B cell (primary cell): ENCODE measurements at regions not wholly inside any gene's neighbourhood (a gene's known extent, or its start where the extent isn't known, plus 50 kb on each side); places are given as distances from the start of the nearest gene placed in this dataset.

Experiments
- ATAC-seq: fragments of 200-7000 bp; cut with Tn5 transposase; one replicate; pipeline ENCODE4 v1.10.0; 2021; ENCODE audit warnings: low read depth, mild to moderate bottlenecking, moderate number of reproducible peaks, moderate library complexity
- CTCF ChIA-PET: fragments of 350-600 bp; sonication (Branson Sonifier 250); formaldehyde crosslinking; loops from one replicate; lab custom pipeline; 2021; ENCODE audit warnings: antibody characterized with exemption, inconsistent platforms; lab: Charles Lee
- POLR2A ChIA-PET: fragments of 350-600 bp; sonication (Branson Sonifier 250); formaldehyde crosslinking; loops from one replicate; lab custom pipeline; 2021; ENCODE audit warnings: antibody characterized with exemption; lab: Charles Lee
- DNase-seq: peaks from one replicate; pipeline ENCODE4 v3.0.0; 2013
- H2AFZ ChIP-seq: 2 replicates; pipeline ENCODE4 v1.6.1; 2012; ENCODE audit warnings: mild to moderate bottlenecking, low read depth, low read length; ENCODE audit not compliant: insufficient read depth, poor library complexity, severe bottlenecking
- H3K27ac ChIP-seq, 2 donors: 1 replicate in 1 of 2; 2 replicates in 1 of 2; pipeline ENCODE4 v1.5.1; 2012 to 2013; ENCODE audit warnings: low read length in 2 of 2, mild to moderate bottlenecking in 2 of 2, moderate library complexity in 1 of 2
- H3K27me3 ChIP-seq, 4 experiments: fragments of 200-600 bp in 1 of 4; sonication (generic) in 1 of 4; replicated peaks in 1 of 4; 1 replicate in 2 of 4; 2 replicates in 2 of 4; pipeline versions ENCODE4 v1.6.1 to v1.7.0; 2013 to 2016; ENCODE audit warnings: low read length in 3 of 4, mild to moderate bottlenecking in 2 of 4, mixed read lengths in 1 of 4, moderate library complexity in 1 of 4; ENCODE audit not compliant: insufficient read depth in 4 of 4, control insufficient read depth in 3 of 4; ENCODE audit errors: control extremely low read depth in 1 of 4
- H3K36me3 ChIP-seq, 2 experiments: replicated peaks in 1 of 2; 1 replicate in 1 of 2; 2 replicates in 1 of 2; pipeline versions ENCODE4 v1.6.1 to v1.7.1; 2013; ENCODE audit warnings: low read length in 1 of 2; ENCODE audit not compliant: insufficient read depth in 2 of 2, control insufficient read depth in 1 of 2; ENCODE audit errors: control extremely low read depth in 1 of 2, extremely low read depth in 1 of 2
- H3K4me1 ChIP-seq, 2 donors: fragments of 200-600 bp in 1 of 2; sonication (generic) in 1 of 2; 1 replicate in 1 of 2; 2 replicates in 1 of 2; pipeline versions ENCODE4 v1.5.1 to v1.6.1; 2013 to 2017; ENCODE audit warnings: low read length in 2 of 2; ENCODE audit not compliant: control insufficient read depth in 2 of 2, insufficient read depth in 2 of 2
- H3K4me2 ChIP-seq: replicated peaks from 2 replicates; pipeline ENCODE3; 2012; ENCODE audit warnings: mild to moderate bottlenecking, low read depth, low read length; ENCODE audit not compliant: poor library complexity, severe bottlenecking
- H3K4me3 ChIP-seq, 5 experiments: fragments of 200-600 bp in 1 of 5; sonication (generic) in 1 of 5; 1 replicate in 3 of 5; 2 replicates in 2 of 5; pipeline versions ENCODE4 v1.5.1 to v1.7.0; 2011 to 2016; ENCODE audit warnings: low read length in 4 of 5, mild to moderate bottlenecking in 4 of 5, low read depth in 2 of 5, control low read depth in 1 of 5, moderate library complexity in 1 of 5; ENCODE audit not compliant: insufficient read depth in 1 of 5; ENCODE audit errors: control extremely low read depth in 1 of 5, extremely low read depth in 1 of 5
- H3K79me2 ChIP-seq: fragments of 200-600 bp; sonication (generic); one replicate; pipeline ENCODE4 v1.6.0; 2016; ENCODE audit warnings: low read length; ENCODE audit not compliant: control insufficient read depth, insufficient read depth
- H3K9ac ChIP-seq: fragments of 200-600 bp; sonication (generic); 2 replicates; pipeline ENCODE4 v1.6.1; 2017; ENCODE audit warnings: mild to moderate bottlenecking, low read length, moderate library complexity
- H3K9me3 ChIP-seq, 3 donors: one replicate each; pipeline versions ENCODE4 v1.6.1 to v1.7.1; 2013; ENCODE audit warnings: low read length in 2 of 3; ENCODE audit not compliant: control insufficient read depth in 2 of 3, insufficient read depth in 1 of 3; ENCODE audit errors: control extremely low read depth in 1 of 3
- H4K20me1 ChIP-seq: 2 replicates; pipeline ENCODE4 v1.6.0; 2012; ENCODE audit warnings: mild to moderate bottlenecking, low read length; ENCODE audit not compliant: insufficient read depth, control insufficient read depth, poor library complexity, severe bottlenecking
- H3K27ac Mint-ChIP-seq: one replicate; pipeline ENCODE4 v1.8.0; 2021; ENCODE audit warnings: mixed read lengths
- H3K27me3 Mint-ChIP-seq: one replicate; pipeline ENCODE4 v1.8.0; 2021; ENCODE audit warnings: mixed read lengths
- H3K4me1 Mint-ChIP-seq: one replicate; pipeline ENCODE4 v1.8.0; 2021; ENCODE audit warnings: mixed read lengths
- H3K4me3 Mint-ChIP-seq: one replicate; pipeline ENCODE4 v1.8.0; 2021; ENCODE audit warnings: mixed read lengths
- H3K9me3 Mint-ChIP-seq: one replicate; pipeline ENCODE4 v1.8.0; 2022; ENCODE audit warnings: mixed read lengths; ENCODE audit not compliant: insufficient read depth
- EZH2 ChIP-seq: IDR thresholded peaks from 2 replicates; pipeline ENCODE4 v1.6.1; 2012; ENCODE audit warnings: borderline replicate concordance, low read depth, mild to moderate bottlenecking, moderate library complexity, low read length; ENCODE audit not compliant: insufficient read depth, poor library complexity, severe bottlenecking
- WGBS: methylation state at CpG from one replicate; pipeline ENCODE4 v1.1.5; 2013; ENCODE audit warnings: missing lambda C conversion rate; ENCODE audit not compliant: insufficient coverage; 5-methylcytosine and 5-hydroxymethylcytosine counted together
- intact Hi-C: fragments of 100-400 bp; cut with micrococcal nuclease; formaldehyde crosslinking; loops from one replicate; pipeline ENCODE4 v1.10.0; 2022
- TF ChIP-seq, protein P1 (sequence below): fragments of 200-600 bp; IDR thresholded peaks from one replicate; pipeline ENCODE4 v1.8.0; 2022; ENCODE audit warnings: antibody characterized with exemption, mild to moderate bottlenecking

DNA sequence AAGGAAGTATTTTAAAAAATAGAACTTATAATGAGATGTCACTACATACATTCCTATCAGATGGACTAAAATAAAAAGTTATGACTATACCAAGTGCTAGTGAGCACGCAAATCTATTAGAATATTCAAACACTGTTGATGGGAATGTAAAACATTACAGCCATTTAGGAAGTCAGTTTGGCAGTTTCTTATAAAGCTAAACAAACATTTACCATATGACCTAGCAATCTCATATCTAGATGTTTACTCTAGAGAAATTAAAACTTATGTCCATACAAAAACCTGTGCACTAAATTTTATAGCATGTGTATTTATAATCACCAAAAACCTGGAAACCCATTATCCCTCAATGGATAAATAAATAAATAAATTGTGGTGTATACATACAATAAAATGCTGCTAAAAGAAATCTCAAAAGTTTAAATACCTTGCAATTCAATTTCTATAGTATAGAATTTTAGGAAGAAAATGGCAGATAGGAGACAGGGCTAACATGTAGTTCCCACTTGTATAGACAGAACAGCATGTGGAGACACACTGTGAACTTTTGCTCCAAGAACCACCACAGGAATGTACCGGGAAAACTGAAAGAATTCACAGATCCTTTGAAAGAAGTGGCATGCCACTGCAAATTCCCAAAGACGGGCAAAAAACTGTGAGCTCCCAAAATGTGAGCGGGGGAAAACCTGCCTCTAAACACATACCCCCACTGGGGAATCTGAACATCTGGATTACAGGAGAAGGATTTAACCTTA, 174.6 kb upstream of the SPEF2 start:
- no peak overlapping the region for H3K4me3 Mint-ChIP-seq
- H3K4me1 Mint-ChIP-seq, result no peaks in the 10 kb centered on the region
- no peaks in the 10 kb centered on the region for H3K36me3 ChIP-seq
- H3K4me1 ChIP-seq, result no peaks in the 10 kb centered on the region
- no peaks in the 10 kb centered on the region for H4K20me1 ChIP-seq
- H3K27ac Mint-ChIP-seq, result no peak overlapping the region
- no peaks in the 10 kb centered on the region for H3K79me2 ChIP-seq
- POLR2A ChIA-PET, result no interaction called here
- H3K9ac ChIP-seq, result no peak overlapping the region
- no peak for ATAC-seq
- WGBS, result no CpG with 5 or more reads among the region's 4 CpGs
- intact Hi-C loops, result no loop called here
- H3K4me3 ChIP-seq, result no peak overlapping the region
- H2AFZ ChIP-seq, result no peak overlapping the region
- TF ChIP-seq, protein P1, sequence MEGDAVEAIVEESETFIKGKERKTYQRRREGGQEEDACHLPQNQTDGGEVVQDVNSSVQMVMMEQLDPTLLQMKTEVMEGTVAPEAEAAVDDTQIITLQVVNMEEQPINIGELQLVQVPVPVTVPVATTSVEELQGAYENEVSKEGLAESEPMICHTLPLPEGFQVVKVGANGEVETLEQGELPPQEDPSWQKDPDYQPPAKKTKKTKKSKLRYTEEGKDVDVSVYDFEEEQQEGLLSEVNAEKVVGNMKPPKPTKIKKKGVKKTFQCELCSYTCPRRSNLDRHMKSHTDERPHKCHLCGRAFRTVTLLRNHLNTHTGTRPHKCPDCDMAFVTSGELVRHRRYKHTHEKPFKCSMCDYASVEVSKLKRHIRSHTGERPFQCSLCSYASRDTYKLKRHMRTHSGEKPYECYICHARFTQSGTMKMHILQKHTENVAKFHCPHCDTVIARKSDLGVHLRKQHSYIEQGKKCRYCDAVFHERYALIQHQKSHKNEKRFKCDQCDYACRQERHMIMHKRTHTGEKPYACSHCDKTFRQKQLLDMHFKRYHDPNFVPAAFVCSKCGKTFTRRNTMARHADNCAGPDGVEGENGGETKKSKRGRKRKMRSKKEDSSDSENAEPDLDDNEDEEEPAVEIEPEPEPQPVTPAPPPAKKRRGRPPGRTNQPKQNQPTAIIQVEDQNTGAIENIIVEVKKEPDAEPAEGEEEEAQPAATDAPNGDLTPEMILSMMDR, result no peak
- no peak for TF ChIP-seq EZH2
- no peak for DNase-seq
- CTCF ChIA-PET, result interaction anchor here (2.2 kb wide), 1 partner anchor 7 kb away, joined by 7 read pairs; no protein-coding TSS in a partner anchor
- no peaks in the 10 kb centered on the region for H3K9me3 Mint-ChIP-seq
- peaks cover 24% of the 10 kb centered on the region for H3K27me3 Mint-ChIP-seq
- peaks cover 0 to 3% (median 0%) of the 10 kb centered on the region in 4 experiments for H3K27me3 ChIP-seq
- no peak overlapping the region for H3K27ac ChIP-seq
- H3K9me3 ChIP-seq, result peaks cover 0 to 4% (median 0%) of the 10 kb centered on the region in 3 donors
- H3K4me2 ChIP-seq, result no peak overlapping the region

DNA sequence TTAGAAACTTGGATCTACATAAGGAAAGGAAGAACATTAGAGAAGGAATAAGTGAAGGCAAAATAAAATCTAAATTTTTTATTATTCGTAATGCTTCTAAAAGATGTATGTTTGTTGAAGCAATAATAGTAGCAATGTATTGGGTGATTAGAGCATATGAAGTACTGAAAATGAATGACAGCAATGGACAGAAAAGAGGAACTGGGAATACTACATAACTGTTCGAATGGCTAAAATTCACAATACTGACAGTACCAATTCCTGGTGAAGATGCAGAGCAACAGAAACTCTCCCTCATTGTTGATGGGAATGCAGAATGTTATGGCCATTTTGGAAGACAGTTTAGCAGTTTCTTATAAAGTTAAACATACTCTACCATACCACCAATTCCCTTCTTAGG, 177.3 kb upstream of the SPEF2 start:
- Histone ChIP-seq H3K79me2 (no peaks in the 10 kb centered on the region), H2AFZ (no peak overlapping the region), H3K27me3 (peaks cover 0 to 3% (median 0%) of the 10 kb centered on the region in 4 experiments), H3K9me3 (peaks cover 0 to 4% (median 0%) of the 10 kb centered on the region in 3 donors), H3K36me3 (no peaks in the 10 kb centered on the region), H3K4me2 (no peak overlapping the region), H3K27ac (no peak overlapping the region), H4K20me1 (no peaks in the 10 kb centered on the region), H3K9ac (no peak overlapping the region), H3K4me1 (no peaks in the 10 kb centered on the region), H3K4me3 (no peak overlapping the region)
- intact Hi-C loops, result no loop called here
- ATAC-seq (no peak), DNase-seq (no peak)
- H3K4me1 Mint-ChIP-seq, result no peaks in the 10 kb centered on the region
- WGBS, result no CpG with 5 or more reads among the region's 2 CpGs
- H3K27ac Mint-ChIP-seq, result no peak overlapping the region
- H3K27me3 Mint-ChIP-seq, result peaks cover 30% of the 10 kb centered on the region
- no peaks in the 10 kb centered on the region for H3K9me3 Mint-ChIP-seq
- no peak for TF ChIP-seq EZH2
- TF ChIP-seq, protein P1, result no peak
- CTCF ChIA-PET, result no interaction called here
- H3K4me3 Mint-ChIP-seq, result no peak overlapping the region
- POLR2A ChIA-PET, result no interaction called here
